HG03460 (cell line): ENCODE measurements at regions not wholly inside any gene's neighbourhood (a gene's known extent, or its start where the extent isn't known, plus 50 kb on each side); places are given as distances from the start of the nearest gene placed in this dataset.

Source experiments
- ATAC-seq: cut with Tn5 transposase; IDR thresholded peaks from one replicate; pipeline ENCODE4 v1.9.1; 2021; ENCODE audit not compliant: unreplicated experiment

- no peak for ATAC-seq
Measured at GRCh38 chr19:27753622-27754021, 1459.3 kb downstream of the UQCRFS1 start.

- no peak for ATAC-seq
Measured at GRCh38 chr19:27752530-27753184, 1460.3 kb downstream of the UQCRFS1 start.

- ATAC-seq: no peak
Measured at GRCh38 chr19:27751044-27751391, 1461.9 kb downstream of the UQCRFS1 start.

GRCh38 chr19:27750391-27751043 lies 1462.4 kb downstream of the UQCRFS1 start:
- no peak for ATAC-seq

GRCh38 chr19:27748551-27749152 lies 1464.3 kb downstream of the UQCRFS1 start:
- no peak for ATAC-seq

GRCh38 chr19:27746691-27747380 lies 1466.1 kb downstream of the UQCRFS1 start:
- no peak for ATAC-seq

GRCh38 chr19:27745978-27746542 lies 1466.9 kb downstream of the UQCRFS1 start:
- ATAC-seq: no peak

- ATAC-seq: no peak
Measured at GRCh38 chr19:27744926-27745768, 1467.8 kb downstream of the UQCRFS1 start.

- ATAC-seq: no peak
Measured at GRCh38 chr19:27742041-27742440, 1470.9 kb downstream of the UQCRFS1 start.

GRCh38 chr19:27741236-27741635 lies 1471.7 kb downstream of the UQCRFS1 start:
- no peak for ATAC-seq

GRCh38 chr19:27740396-27740795 lies 1472.6 kb downstream of the UQCRFS1 start:
- no peak for ATAC-seq

GRCh38 chr19:27738569-27739193 lies 1474.3 kb downstream of the UQCRFS1 start:
- ATAC-seq: no peak

GRCh38 chr19:27736225-27736624 lies 1476.7 kb downstream of the UQCRFS1 start:
- no peak for ATAC-seq

- no peak for ATAC-seq
Measured at GRCh38 chr19:27735314-27735713, 1477.6 kb downstream of the UQCRFS1 start.

- ATAC-seq: no peak
Measured at GRCh38 chr19:27734496-27735220, 1478.3 kb downstream of the UQCRFS1 start.

GRCh38 chr19:27733551-27734266 lies 1479.2 kb downstream of the UQCRFS1 start:
- no peak for ATAC-seq

GRCh38 chr19:27729332-27729731 lies 1483.6 kb downstream of the UQCRFS1 start:
- no peak for ATAC-seq

- ATAC-seq: no peak
Measured at GRCh38 chr19:27722625-27723024, 1490.3 kb downstream of the UQCRFS1 start.

GRCh38 chr19:27720155-27720554 lies 1492.8 kb downstream of the UQCRFS1 start:
- ATAC-seq: no peak
